HG03139 (cell line): ENCODE measurements at regions not wholly inside any gene's neighbourhood (a gene's known extent, or its start where the extent isn't known, plus 50 kb on each side); places are given as distances from the start of the nearest gene placed in this dataset.
"Not testable (repeated sequence)": the region's sequence is repeated elsewhere in the genome, so short reads cannot be mapped to it uniquely, and the experiment has no call there.

Experiments
- ATAC-seq: cut with Tn5 transposase; IDR thresholded peaks from one replicate; pipeline ENCODE4 v1.9.1; 2021; ENCODE audit not compliant: unreplicated experiment

GRCh38 chr16:72598696-72599095, 426.7 kb upstream of the PMFBP1 start:
- ATAC-seq: no peak

GRCh38 chr16:72597938-72598337, 426.0 kb upstream of the PMFBP1 start:
- ATAC-seq: no peak

- no peak for ATAC-seq
Observed at GRCh38 chr16:72596373-72596772, 424.4 kb upstream of the PMFBP1 start.

GRCh38 chr16:72590151-72590937, 418.4 kb upstream of the PMFBP1 start:
- ATAC-seq: peak; percentile 75

- ATAC-seq: no peak
Observed at GRCh38 chr16:72588551-72588950, 416.6 kb upstream of the PMFBP1 start.

- not testable (repeated sequence) for ATAC-seq
Observed at GRCh38 chr16:72578061-72578460, 406.1 kb upstream of the PMFBP1 start.

- no peak for ATAC-seq
Observed at GRCh38 chr16:72576189-72576588, 404.2 kb upstream of the PMFBP1 start.

- no peak for ATAC-seq
Observed at GRCh38 chr16:72569677-72570076, 397.7 kb upstream of the PMFBP1 start.

- ATAC-seq: no peak
Observed at GRCh38 chr16:72568502-72568901, 396.5 kb upstream of the PMFBP1 start.

- no peak for ATAC-seq
Observed at GRCh38 chr16:72566174-72566573, 394.2 kb upstream of the PMFBP1 start.

- ATAC-seq: no peak
Observed at GRCh38 chr16:72565106-72565505, 393.2 kb upstream of the PMFBP1 start.

GRCh38 chr16:72560617-72561016, 388.7 kb upstream of the PMFBP1 start:
- ATAC-seq: no peak

GRCh38 chr16:72558501-72558900, 386.5 kb upstream of the PMFBP1 start:
- ATAC-seq: no peak

- no peak for ATAC-seq
Observed at GRCh38 chr16:72554935-72555334, 383.0 kb upstream of the PMFBP1 start.

- no peak for ATAC-seq
Observed at GRCh38 chr16:72552654-72553053, 380.7 kb upstream of the PMFBP1 start.

- ATAC-seq: no peak
Observed at GRCh38 chr16:72551649-72552048, 379.7 kb upstream of the PMFBP1 start.

- ATAC-seq: no peak
Observed at GRCh38 chr16:72549878-72550277, 377.9 kb upstream of the PMFBP1 start.

GRCh38 chr16:72542102-72542501, 370.1 kb upstream of the PMFBP1 start:
- no peak for ATAC-seq

- ATAC-seq: no peak
Observed at GRCh38 chr16:72537664-72538063, 365.7 kb upstream of the PMFBP1 start.

- no peak for ATAC-seq
Observed at GRCh38 chr16:72536723-72537435, 364.9 kb upstream of the PMFBP1 start.

- ATAC-seq: no peak
Observed at GRCh38 chr16:72532906-72533410, 361.0 kb upstream of the PMFBP1 start.

- no peak for ATAC-seq
Observed at GRCh38 chr16:72530434-72530833, 358.5 kb upstream of the PMFBP1 start.
